Activated T-helper 17 cell treated with anti-CD3 and anti-CD28 coated beads, Interleukin-2, amount 50 U/mL, for 72 hours (primary cell): ENCODE measurements at regions not wholly inside any gene's neighbourhood (a gene's known extent, or its start where the extent isn't known, plus 50 kb on each side); places are given as distances from the start of the nearest gene placed in this dataset.

Source experiments
- ATAC-seq: fragments of 150-1000 bp; cut with Tn5 transposase; replicated peaks from 2 replicates; pipeline ENCODE4 v1.10.0; 2021; ENCODE audit warnings: mild to moderate bottlenecking, moderate library complexity
- H3K27ac Mint-ChIP-seq: one replicate; pipeline ENCODE4 v1.8.0; 2022; ENCODE audit warnings: mixed read lengths
- H3K27me3 Mint-ChIP-seq: one replicate; pipeline ENCODE4 v1.8.0; 2022; ENCODE audit warnings: mixed read lengths
- H3K36me3 Mint-ChIP-seq: one replicate; pipeline ENCODE4 v1.8.0; 2022; ENCODE audit warnings: low read depth, mild to moderate bottlenecking, mixed read lengths
- H3K4me1 Mint-ChIP-seq: one replicate; pipeline ENCODE4 v1.8.0; 2022; ENCODE audit warnings: mixed read lengths
- H3K4me3 Mint-ChIP-seq: one replicate; pipeline ENCODE4 v1.8.0; 2022; ENCODE audit warnings: mild to moderate bottlenecking, mixed read lengths
- H3K9me3 Mint-ChIP-seq: one replicate; pipeline ENCODE4 v1.8.0; 2022; ENCODE audit warnings: mixed read lengths

GRCh38 chr5:167943343-167943742, 348.1 kb upstream of the WWC1 start:
- H3K27me3 Mint-ChIP-seq = peaks cover 3% of the 10 kb centered on the region
- no peak overlapping the region for H3K4me3 Mint-ChIP-seq
- no peak for ATAC-seq
- no peaks in the 10 kb centered on the region for H3K36me3 Mint-ChIP-seq
- H3K4me1 Mint-ChIP-seq = no peaks in the 10 kb centered on the region
- H3K9me3 Mint-ChIP-seq = peaks cover 1% of the 10 kb centered on the region
- no peak overlapping the region for H3K27ac Mint-ChIP-seq

- no peaks in the 10 kb centered on the region for H3K9me3 Mint-ChIP-seq
- no peaks in the 10 kb centered on the region for H3K36me3 Mint-ChIP-seq
- no peak overlapping the region for H3K27ac Mint-ChIP-seq
- ATAC-seq = no peak
- H3K27me3 Mint-ChIP-seq = peaks cover 3% of the 10 kb centered on the region
- no peak overlapping the region for H3K4me3 Mint-ChIP-seq
- H3K4me1 Mint-ChIP-seq = no peaks in the 10 kb centered on the region
These were observed 347.2 kb upstream of the WWC1 start for GRCh38 chr5:167944121-167944852.

- no peaks in the 10 kb centered on the region for H3K36me3 Mint-ChIP-seq
These were observed 345.7 kb upstream of the WWC1 start for GRCh38 chr5:167945542-167946384.

GRCh38 chr5:167947306-167947705, 344.1 kb upstream of the WWC1 start:
- Mint-ChIP-seq H3K36me3 (no peaks in the 10 kb centered on the region), H3K9me3 (no peaks in the 10 kb centered on the region), H3K27ac (no peak overlapping the region), H3K4me3 (no peak overlapping the region), H3K27me3 (peaks cover 3% of the 10 kb centered on the region), H3K4me1 (no peaks in the 10 kb centered on the region)
- no peak for ATAC-seq

More at GRCh38 chr5:167945542-167946384, 345.7 kb upstream of the WWC1 start:
- H3K27ac Mint-ChIP-seq = no peak overlapping the region
- no peaks in the 10 kb centered on the region for H3K9me3 Mint-ChIP-seq
- no peaks in the 10 kb centered on the region for H3K4me1 Mint-ChIP-seq
- H3K27me3 Mint-ChIP-seq = peaks cover 3% of the 10 kb centered on the region
- no peak for ATAC-seq
- no peak overlapping the region for H3K4me3 Mint-ChIP-seq

- H3K27me3 Mint-ChIP-seq = peaks cover 3% of the 10 kb centered on the region
- no peaks in the 10 kb centered on the region for H3K4me1 Mint-ChIP-seq
- no peak overlapping the region for H3K27ac Mint-ChIP-seq
- H3K4me3 Mint-ChIP-seq = no peak overlapping the region
- H3K9me3 Mint-ChIP-seq = no peaks in the 10 kb centered on the region
- ATAC-seq = no peak
- H3K36me3 Mint-ChIP-seq = no peaks in the 10 kb centered on the region
These were observed 343.2 kb upstream of the WWC1 start for GRCh38 chr5:167948251-167948650.

GRCh38 chr5:167949435-167949834, 342.0 kb upstream of the WWC1 start:
- Mint-ChIP-seq H3K27me3 (peaks cover 3% of the 10 kb centered on the region), H3K4me3 (no peak overlapping the region), H3K9me3 (no peaks in the 10 kb centered on the region), H3K36me3 (no peaks in the 10 kb centered on the region), H3K27ac (no peak overlapping the region), H3K4me1 (no peaks in the 10 kb centered on the region)
- ATAC-seq = no peak

- Mint-ChIP-seq H3K9me3 (no peaks in the 10 kb centered on the region), H3K4me3 (no peak overlapping the region), H3K27me3 (peaks cover 3% of the 10 kb centered on the region), H3K4me1 (no peaks in the 10 kb centered on the region), H3K27ac (no peak overlapping the region), H3K36me3 (no peaks in the 10 kb centered on the region)
- no peak for ATAC-seq
These were observed 341.2 kb upstream of the WWC1 start for GRCh38 chr5:167950126-167950721.

- Mint-ChIP-seq H3K36me3 (no peaks in the 10 kb centered on the region), H3K4me3 (no peak overlapping the region), H3K27ac (no peak overlapping the region), H3K4me1 (no peaks in the 10 kb centered on the region), H3K9me3 (no peaks in the 10 kb centered on the region), H3K27me3 (peaks cover 3% of the 10 kb centered on the region)
- no peak for ATAC-seq
These were observed 340.3 kb upstream of the WWC1 start for GRCh38 chr5:167951116-167951515.

- H3K4me3 Mint-ChIP-seq = no peak overlapping the region
- no peak for ATAC-seq
- H3K27ac Mint-ChIP-seq = no peak overlapping the region
- no peaks in the 10 kb centered on the region for H3K36me3 Mint-ChIP-seq
- H3K9me3 Mint-ChIP-seq = peaks cover 4% of the 10 kb centered on the region
- peaks cover 3% of the 10 kb centered on the region for H3K27me3 Mint-ChIP-seq
- no peaks in the 10 kb centered on the region for H3K4me1 Mint-ChIP-seq
These were observed 339.0 kb upstream of the WWC1 start for GRCh38 chr5:167952278-167952995.

GRCh38 chr5:167953151-167953798, 338.2 kb upstream of the WWC1 start:
- Mint-ChIP-seq H3K4me1 (no peaks in the 10 kb centered on the region), H3K36me3 (no peaks in the 10 kb centered on the region), H3K9me3 (peaks cover 10% of the 10 kb centered on the region), H3K27me3 (no peaks in the 10 kb centered on the region), H3K4me3 (no peak overlapping the region), H3K27ac (no peak overlapping the region)
- no peak for ATAC-seq

- H3K4me1 Mint-ChIP-seq = no peaks in the 10 kb centered on the region
- peaks cover 10% of the 10 kb centered on the region for H3K9me3 Mint-ChIP-seq
- no peak overlapping the region for H3K27ac Mint-ChIP-seq
- H3K27me3 Mint-ChIP-seq = peaks cover 5% of the 10 kb centered on the region
- H3K4me3 Mint-ChIP-seq = no peak overlapping the region
- no peaks in the 10 kb centered on the region for H3K36me3 Mint-ChIP-seq
- no peak for ATAC-seq
These were observed 329.7 kb upstream of the WWC1 start for GRCh38 chr5:167961731-167962130.

- Mint-ChIP-seq H3K4me3 (no peak overlapping the region), H3K27me3 (peaks cover 5% of the 10 kb centered on the region), H3K36me3 (no peaks in the 10 kb centered on the region), H3K27ac (no peak overlapping the region), H3K4me1 (no peaks in the 10 kb centered on the region), H3K9me3 (no peaks in the 10 kb centered on the region)
- ATAC-seq = no peak
These were observed 326.9 kb upstream of the WWC1 start for GRCh38 chr5:167964529-167964928.

GRCh38 chr5:167965710-167966109, 325.7 kb upstream of the WWC1 start:
- Mint-ChIP-seq H3K4me3 (no peak overlapping the region), H3K4me1 (no peaks in the 10 kb centered on the region), H3K36me3 (no peaks in the 10 kb centered on the region), H3K27ac (no peak overlapping the region), H3K27me3 (peaks cover 5% of the 10 kb centered on the region), H3K9me3 (no peaks in the 10 kb centered on the region)
- no peak for ATAC-seq

- H3K27me3 Mint-ChIP-seq = peaks cover 9% of the 10 kb centered on the region
- no peak for ATAC-seq
These were observed 324.5 kb upstream of the WWC1 start for GRCh38 chr5:167966979-167967378.

More at GRCh38 chr5:167966979-167967378, 324.5 kb upstream of the WWC1 start:
- H3K9me3 Mint-ChIP-seq = peaks cover 4% of the 10 kb centered on the region
- H3K27ac Mint-ChIP-seq = no peak overlapping the region
- no peak overlapping the region for H3K4me3 Mint-ChIP-seq
- H3K36me3 Mint-ChIP-seq = no peaks in the 10 kb centered on the region
- no peaks in the 10 kb centered on the region for H3K4me1 Mint-ChIP-seq
